OCI-LY1 (cell line): ENCODE measurements at regions not wholly inside any gene's neighbourhood (a gene's known extent, or its start where the extent isn't known, plus 50 kb on each side); places are given as distances from the start of the nearest gene placed in this dataset.

Source experiments
- H2AFZ ChIP-seq: fragments of 200-600 bp; sonication (generic), shearing (Covaris generic); 2 replicates; pipeline ENCODE4 v1.6.0; 2014; ENCODE audit warnings: antibody characterized with exemption, mild to moderate bottlenecking, low read length
- H3F3A ChIP-seq: fragments of 200-600 bp; sonication (generic), shearing (Covaris generic); 2 replicates; pipeline ENCODE4 v1.6.0; 2014; ENCODE audit warnings: mild to moderate bottlenecking, antibody characterized with exemption, low read length, moderate library complexity; ENCODE audit not compliant: insufficient read depth
- H3K27ac ChIP-seq: fragments of 200-600 bp; sonication (generic); 2 replicates; pipeline ENCODE4 v1.5.1; 2014; ENCODE audit warnings: low read length, mixed run types, mild to moderate bottlenecking, low read depth; ENCODE audit not compliant: poor library complexity, severe bottlenecking
- H3K27me3 ChIP-seq: fragments of 200-600 bp; sonication (generic); 2 replicates; pipeline ENCODE4 v1.6.0; 2014; ENCODE audit warnings: antibody characterized with exemption, mild to moderate bottlenecking, low read length, moderate library complexity; ENCODE audit not compliant: insufficient read depth
- H3K36me3 ChIP-seq: fragments of 200-600 bp; sonication (generic); 2 replicates; pipeline ENCODE4 v1.6.1; 2014; ENCODE audit warnings: mild to moderate bottlenecking, antibody characterized with exemption, low read length, moderate library complexity, mixed read lengths; ENCODE audit not compliant: insufficient read depth
- H3K4me1 ChIP-seq: fragments of 200-600 bp; sonication (generic); 2 replicates; pipeline ENCODE4 v1.5.1; 2014; ENCODE audit warnings: mild to moderate bottlenecking, low read length, moderate library complexity; ENCODE audit not compliant: insufficient read depth, severe bottlenecking
- H3K4me2 ChIP-seq: fragments of 200-600 bp; sonication (generic), shearing (Covaris generic); 2 replicates; pipeline ENCODE4 v1.6.1; 2014; ENCODE audit warnings: low read length
- H3K4me3 ChIP-seq: fragments of 200-600 bp; sonication (generic); 2 replicates; pipeline ENCODE4 v1.5.1; 2014; ENCODE audit warnings: low read length, low read depth, mild to moderate bottlenecking, mixed read lengths; ENCODE audit not compliant: poor library complexity, severe bottlenecking
- H3K79me2 ChIP-seq: fragments of 200-600 bp; shearing (Covaris generic); 2 replicates; pipeline ENCODE4 v1.6.1; 2016; ENCODE audit warnings: mixed run types, low read length, mixed read lengths; ENCODE audit not compliant: insufficient read depth
- H3K9ac ChIP-seq: fragments of 200-600 bp; sonication (generic), shearing (Covaris generic); 2 replicates; pipeline ENCODE4 v1.6.1; 2014; ENCODE audit warnings: mild to moderate bottlenecking, low read length, mixed read lengths
- H3K9me2 ChIP-seq: fragments of 200-600 bp; sonication (generic), shearing (Covaris generic); 2 replicates; pipeline ENCODE4 v1.6.1; 2014; ENCODE audit warnings: low read depth, mild to moderate bottlenecking, low read length, mixed read lengths
- H3K9me3 ChIP-seq: fragments of 200-600 bp; shearing (Covaris generic); 2 replicates; pipeline ENCODE4 v1.6.1; 2014; ENCODE audit warnings: low read length, mixed read lengths
- H4K20me1 ChIP-seq: fragments of 200-600 bp; sonication (generic), shearing (Covaris generic); 2 replicates; pipeline ENCODE4 v1.6.0; 2016; ENCODE audit warnings: mild to moderate bottlenecking, low read length; ENCODE audit not compliant: insufficient read depth
- CTCF ChIP-seq: fragments of 200-600 bp; sonication (generic), shearing (Covaris generic); IDR thresholded peaks from 2 replicates; pipeline ENCODE4 v1.5.1; 2017; ENCODE audit warnings: mild to moderate bottlenecking, antibody characterized with exemption, low read length, moderate library complexity, mixed read lengths
- EZH2 ChIP-seq: fragments of 200-600 bp; sonication (generic), shearing (Covaris generic); IDR thresholded peaks from 2 replicates; pipeline ENCODE4 v1.8.0; 2017; ENCODE audit warnings: borderline replicate concordance, mixed run types, mild to moderate bottlenecking, antibody characterized with exemption, low read length, moderate library complexity, mixed read lengths

GRCh38 chr11:112630496-112630895 lies 330.7 kb upstream of the NCAM1 start:
- TF ChIP-seq CTCF (no peak), EZH2 (no peak)
- Histone ChIP-seq H3K36me3 (no peaks in the 10 kb centered on the region), H3K4me1 (no peaks in the 10 kb centered on the region), H3F3A (no peaks in the 10 kb centered on the region), H3K27ac (no peak overlapping the region), H3K9ac (no peak overlapping the region), H2AFZ (no peak overlapping the region), H4K20me1 (no peaks in the 10 kb centered on the region), H3K27me3 (no peaks in the 10 kb centered on the region), H3K4me3 (no peak overlapping the region), H3K9me3 (no peaks in the 10 kb centered on the region), H3K9me2 (no peaks in the 10 kb centered on the region), H3K4me2 (no peak overlapping the region), H3K79me2 (no peaks in the 10 kb centered on the region)

GRCh38 chr11:112631333-112631732 lies 329.9 kb upstream of the NCAM1 start:
- Histone ChIP-seq H3K4me2 (no peak overlapping the region), H3K27me3 (no peaks in the 10 kb centered on the region), H2AFZ (no peak overlapping the region), H3K9me3 (no peaks in the 10 kb centered on the region), H3F3A (no peaks in the 10 kb centered on the region), H3K27ac (no peak overlapping the region), H3K36me3 (no peaks in the 10 kb centered on the region), H3K9me2 (no peaks in the 10 kb centered on the region), H3K4me1 (no peaks in the 10 kb centered on the region), H4K20me1 (no peaks in the 10 kb centered on the region), H3K79me2 (no peaks in the 10 kb centered on the region), H3K9ac (no peak overlapping the region), H3K4me3 (no peak overlapping the region)
- TF ChIP-seq EZH2 (no peak), CTCF (no peak)

- Histone ChIP-seq H3K9ac (no peak overlapping the region), H3K4me3 (no peak overlapping the region), H3K9me2 (no peaks in the 10 kb centered on the region), H2AFZ (no peak overlapping the region), H3K4me2 (no peak overlapping the region), H3K4me1 (no peaks in the 10 kb centered on the region), H3K79me2 (no peaks in the 10 kb centered on the region), H3K9me3 (no peaks in the 10 kb centered on the region), H3K36me3 (no peaks in the 10 kb centered on the region), H3K27me3 (no peaks in the 10 kb centered on the region), H4K20me1 (no peaks in the 10 kb centered on the region), H3K27ac (no peak overlapping the region), H3F3A (no peaks in the 10 kb centered on the region)
- TF ChIP-seq EZH2 (no peak), CTCF (no peak)
Observed at GRCh38 chr11:112632866-112633505, 328.2 kb upstream of the NCAM1 start.
